ENCODE measurements at regions not wholly inside any gene's neighbourhood (a gene's known extent, or its start where the extent isn't known, plus 50 kb on each side); places are given as distances from the start of the nearest gene placed in this dataset.

GRCh38 chr5:24005384-24005783 is 498.0 kb downstream of the PRDM9 start:
- no peak overlapping the region for H3K27ac ChIP-seq (ENCODE audit: insufficient read depth, low read length)
- H3K14ac ChIP-seq (replicated peaks; ENCODE audit: low read depth, low read length): no peak overlapping the region
- in situ Hi-C loops (cut with MboI; ENCODE audit: low sequenced_read_pairs) (no loop called here), dilution Hi-C loops (cut with HindIII; ENCODE audit: low sequenced_read_pairs, unreplicated experiment) (no loop called here), intact Hi-C loops (cut with micrococcal nuclease) (no loop called here)
- H3K18ac ChIP-seq (ENCODE audit: low read depth, low read length): no peak overlapping the region
- no peak overlapping the region for H4K91ac ChIP-seq (ENCODE audit: insufficient read depth, low read depth, low read length)
- H3K27me3 ChIP-seq (ENCODE audit: control insufficient read depth, insufficient read depth, low read length): no peaks in the 10 kb centered on the region
- no peak overlapping the region for H2AFZ ChIP-seq (replicated peaks; ENCODE audit: low read length, poor library complexity)
- H3K4ac ChIP-seq (ENCODE audit: low read depth, low read length): no peak overlapping the region
- no peaks in the 10 kb centered on the region for H3K4me1 ChIP-seq (ENCODE audit: control insufficient read depth, insufficient read depth, low read length)
- no peak for DNase-seq
- H4K5ac ChIP-seq (ENCODE audit: low read depth, low read length): no peak overlapping the region
- no peak overlapping the region for H2AK5ac ChIP-seq (ENCODE audit: low read depth, low read length)
- no peaks in the 10 kb centered on the region for H3K9me1 ChIP-seq (ENCODE audit: insufficient read depth, low read length)
- H2BK120ac ChIP-seq (ENCODE audit: low read depth, low read length): no peak overlapping the region
- no peak overlapping the region for H3K9ac ChIP-seq (ENCODE audit: low read depth, low read length)
- H4K20me1 ChIP-seq (ENCODE audit: insufficient read depth, low read length): no peaks in the 10 kb centered on the region
- ATAC-seq (ENCODE audit: low read depth): no peak
- H3K23ac ChIP-seq (ENCODE audit: low read depth, low read length): no peak overlapping the region
- H3K9me3 ChIP-seq (ENCODE audit: control insufficient read depth, insufficient read depth, low read length): no peaks in the 10 kb centered on the region; the same call in 1 of the 2 replicates
- H3K4me3 ChIP-seq (ENCODE audit: insufficient read depth, low read depth, low read length): no peak overlapping the region
- ChIA-PET POLR2A (ENCODE audit: unreplicated experiment) (no interaction called here), CTCF (no interaction called here)
- H2BK20ac ChIP-seq (ENCODE audit: low read depth, low read length): no peak overlapping the region
- H4K8ac ChIP-seq (ENCODE audit: low read depth in 2 of 2, low read length in 2 of 2): no peak overlapping the region
- H3K56ac ChIP-seq (ENCODE audit: extremely low read depth, insufficient read depth, low read length): no peak overlapping the region
- H2BK15ac ChIP-seq (ENCODE audit: low read depth, low read length): no peak overlapping the region
- no peak overlapping the region for H2BK5ac ChIP-seq (ENCODE audit: low read depth, low read length, poor library complexity, severe bottlenecking)
- H2AK9ac ChIP-seq (replicated peaks; ENCODE audit: low read depth, low read length, poor library complexity): no peak overlapping the region
- no TSS peak for BruUV-seq (replicated peaks)
- no peak for TF ChIP-seq CHD1 (IDR thresholded peaks at IDR 0.05; ENCODE audit: low read depth, low read length)
- TF ChIP-seq ELK1 (IDR thresholded peaks at IDR 0.05; ENCODE audit: borderline replicate concordance, low read depth, low read length): no peak
- TF ChIP-seq USF2 (IDR thresholded peaks at IDR 0.05; ENCODE audit: low read depth, low read length): no peak
- no peak for TF ChIP-seq CEBPB (IDR thresholded peaks at IDR 0.05; ENCODE audit: low read depth, low read length)
- no peak for TF ChIP-seq MAZ (IDR thresholded peaks at IDR 0.05; ENCODE audit: borderline replicate concordance, low read depth, low read length)
- TF ChIP-seq POLR2A (IDR thresholded peaks at IDR 0.05; ENCODE audit: low read depth, low read length): no peak
- TF ChIP-seq RAD21 (IDR thresholded peaks at IDR 0.05; ENCODE audit: low read length): no peak
- TF ChIP-seq SMC3 (IDR thresholded peaks at IDR 0.05; ENCODE audit: low read depth, low read length): no peak
- no peak for TF ChIP-seq RCOR1 (IDR thresholded peaks at IDR 0.05; ENCODE audit: insufficient replicate concordance, low read length)
- no peak for TF ChIP-seq RFX5 (IDR thresholded peaks at IDR 0.05; ENCODE audit: low read depth, low read length)
- TF ChIP-seq BHLHE40 (IDR thresholded peaks at IDR 0.05; ENCODE audit: low read depth, low read length): no peak
- TF ChIP-seq MXI1 (IDR thresholded peaks at IDR 0.05; ENCODE audit: borderline replicate concordance, low read depth, low read length): no peak
- TF ChIP-seq FOS (IDR thresholded peaks at IDR 0.05; ENCODE audit: low read depth, low read length): no peak
- TF ChIP-seq, protein P1, sequence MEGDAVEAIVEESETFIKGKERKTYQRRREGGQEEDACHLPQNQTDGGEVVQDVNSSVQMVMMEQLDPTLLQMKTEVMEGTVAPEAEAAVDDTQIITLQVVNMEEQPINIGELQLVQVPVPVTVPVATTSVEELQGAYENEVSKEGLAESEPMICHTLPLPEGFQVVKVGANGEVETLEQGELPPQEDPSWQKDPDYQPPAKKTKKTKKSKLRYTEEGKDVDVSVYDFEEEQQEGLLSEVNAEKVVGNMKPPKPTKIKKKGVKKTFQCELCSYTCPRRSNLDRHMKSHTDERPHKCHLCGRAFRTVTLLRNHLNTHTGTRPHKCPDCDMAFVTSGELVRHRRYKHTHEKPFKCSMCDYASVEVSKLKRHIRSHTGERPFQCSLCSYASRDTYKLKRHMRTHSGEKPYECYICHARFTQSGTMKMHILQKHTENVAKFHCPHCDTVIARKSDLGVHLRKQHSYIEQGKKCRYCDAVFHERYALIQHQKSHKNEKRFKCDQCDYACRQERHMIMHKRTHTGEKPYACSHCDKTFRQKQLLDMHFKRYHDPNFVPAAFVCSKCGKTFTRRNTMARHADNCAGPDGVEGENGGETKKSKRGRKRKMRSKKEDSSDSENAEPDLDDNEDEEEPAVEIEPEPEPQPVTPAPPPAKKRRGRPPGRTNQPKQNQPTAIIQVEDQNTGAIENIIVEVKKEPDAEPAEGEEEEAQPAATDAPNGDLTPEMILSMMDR (conservative IDR thresholded peaks at IDR 0.05; ENCODE audit: low read depth, low read length): no peak
- no peak for TF ChIP-seq MAFK (IDR thresholded peaks at IDR 0.05; ENCODE audit: low read depth, low read length)
- no peak for TF ChIP-seq NFE2L2 (IDR thresholded peaks at IDR 0.05; ENCODE audit: low read depth, low read length)
- H3K79me1 ChIP-seq (ENCODE audit: low read depth in 1 of 2, low read length in 2 of 2): no peaks in the 10 kb centered on the region
- no peak overlapping the region for H3K4me2 ChIP-seq (ENCODE audit: low read depth, low read length)
- H3K36me3 ChIP-seq (ENCODE audit: control insufficient read depth, insufficient read depth, low read length): no peaks in the 10 kb centered on the region

Measured in IMR-90 (cell line).